ENCODE measurements at regions not wholly inside any gene's neighbourhood (a gene's known extent, or its start where the extent isn't known, plus 50 kb on each side); places are given as distances from the start of the nearest gene placed in this dataset.
"Not testable (repeated sequence)": the region's sequence is repeated elsewhere in the genome, so short reads cannot be mapped to it uniquely, and the experiment has no call there.

- Histone ChIP-seq H3K4me3 (ENCODE audit: low read depth in 1 of 2, low read length in 2 of 2) (no peak overlapping the region), H3K4me1 (ENCODE audit: insufficient read depth, low read length) (peaks cover 8% of the 10 kb centered on the region), H3K27me3 (ENCODE audit: control insufficient read depth in 1 of 2, insufficient read depth in 2 of 2, low read length in 2 of 2) (no peaks in the 10 kb centered on the region), H3K27ac (ENCODE audit: low read depth, low read length) (no peak overlapping the region), H3K36me3 (ENCODE audit: insufficient read depth, low read length) (no peaks in the 10 kb centered on the region), H3K9me3 (ENCODE audit: low read length) (no peaks in the 10 kb centered on the region), H3K9ac (ENCODE audit: low read length) (no peak overlapping the region)
These were observed 148.8 kb downstream of the BLID start for GRCh38 chr11:121967131-121967704.

DNA sequence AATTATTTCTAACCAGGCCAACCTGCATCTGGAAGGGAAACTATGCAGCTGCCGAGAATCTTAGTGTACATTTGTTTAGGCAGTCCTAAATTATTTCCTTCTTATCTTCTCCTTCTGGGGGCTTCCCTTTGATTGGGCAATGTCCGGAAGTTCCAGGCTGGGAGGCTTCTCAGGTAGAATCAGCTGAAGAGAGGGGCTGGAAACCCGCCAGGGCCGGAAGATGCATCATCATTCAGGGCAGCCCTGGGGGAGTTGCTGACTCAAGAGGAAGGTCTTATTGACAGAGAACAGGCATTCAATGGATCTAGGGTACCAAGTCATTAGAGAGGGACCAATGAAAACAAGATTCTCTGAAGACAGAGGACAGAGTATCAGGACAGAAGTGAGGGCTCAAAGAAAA, 150.7 kb downstream of the BLID start:
- peaks cover 8% of the 10 kb centered on the region for H3K4me1 ChIP-seq (ENCODE audit: insufficient read depth, low read length)
- no peak overlapping the region for H3K4me3 ChIP-seq (ENCODE audit: low read depth in 1 of 2, low read length in 2 of 2)
- H3K36me3 ChIP-seq (ENCODE audit: insufficient read depth, low read length), result no peaks in the 10 kb centered on the region
- no peaks in the 10 kb centered on the region for H3K27me3 ChIP-seq (ENCODE audit: control insufficient read depth in 1 of 2, insufficient read depth in 2 of 2, low read length in 2 of 2)
- no peak overlapping the region for H3K27ac ChIP-seq (ENCODE audit: low read depth, low read length)
- no peaks in the 10 kb centered on the region for H3K9me3 ChIP-seq (ENCODE audit: low read length)
- no peak overlapping the region for H3K9ac ChIP-seq (ENCODE audit: low read length)

GRCh38 chr11:121964591-121964990, 151.4 kb downstream of the BLID start:
- no peak overlapping the region for H3K27ac ChIP-seq (ENCODE audit: low read depth, low read length)
- no peak overlapping the region for H3K9ac ChIP-seq (ENCODE audit: low read length)
- no peaks in the 10 kb centered on the region for H3K36me3 ChIP-seq (ENCODE audit: insufficient read depth, low read length)
- no peaks in the 10 kb centered on the region for H3K9me3 ChIP-seq (ENCODE audit: low read length)
- no peaks in the 10 kb centered on the region for H3K27me3 ChIP-seq (ENCODE audit: control insufficient read depth in 1 of 2, insufficient read depth in 2 of 2, low read length in 2 of 2)
- no peak overlapping the region for H3K4me3 ChIP-seq (ENCODE audit: low read depth in 1 of 2, low read length in 2 of 2)
- peaks cover 8% of the 10 kb centered on the region for H3K4me1 ChIP-seq (ENCODE audit: insufficient read depth, low read length)

DNA sequence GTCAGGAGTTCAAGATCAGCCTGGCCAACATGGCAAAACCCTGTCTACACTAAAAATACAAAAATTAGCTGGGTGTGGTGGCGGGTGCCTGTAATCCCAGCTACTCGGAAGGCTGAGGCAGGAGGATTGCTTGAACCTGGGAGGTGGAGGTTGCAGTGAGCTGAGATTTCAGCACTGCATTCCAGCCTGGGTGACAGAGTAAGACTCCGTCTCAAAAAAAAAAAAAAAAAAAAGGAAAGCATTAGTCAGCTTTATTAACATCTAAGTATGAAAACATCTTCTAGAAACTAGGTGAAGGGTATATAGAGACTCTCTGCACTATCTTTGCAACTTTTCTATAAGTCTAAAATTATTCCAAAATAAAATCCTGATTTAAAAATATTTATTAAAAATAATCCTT, 152.2 kb downstream of the BLID start:
- not testable (repeated sequence) for H3K27ac ChIP-seq (ENCODE audit: low read depth, low read length); H3K4me3 ChIP-seq (ENCODE audit: low read depth in 1 of 2, low read length in 2 of 2); H3K27me3 ChIP-seq (ENCODE audit: control insufficient read depth in 1 of 2, insufficient read depth in 2 of 2, low read length in 2 of 2); H3K36me3 ChIP-seq (ENCODE audit: insufficient read depth, low read length); H3K4me1 ChIP-seq (ENCODE audit: insufficient read depth, low read length); H3K9ac ChIP-seq (ENCODE audit: low read length); H3K9me3 ChIP-seq (ENCODE audit: low read length)

GRCh38 chr11:121961321-121961801, 154.7 kb downstream of the BLID start:
- Histone ChIP-seq H3K4me3 (ENCODE audit: low read depth in 1 of 2, low read length in 2 of 2) (no peak overlapping the region), H3K4me1 (ENCODE audit: insufficient read depth, low read length) (peaks cover 8% of the 10 kb centered on the region), H3K9ac (ENCODE audit: low read length) (no peak overlapping the region), H3K27ac (ENCODE audit: low read depth, low read length) (no peak overlapping the region), H3K9me3 (ENCODE audit: low read length) (no peaks in the 10 kb centered on the region), H3K27me3 (ENCODE audit: control insufficient read depth in 1 of 2, insufficient read depth in 2 of 2, low read length in 2 of 2) (no peaks in the 10 kb centered on the region), H3K36me3 (ENCODE audit: insufficient read depth, low read length) (no peaks in the 10 kb centered on the region)

- Histone ChIP-seq H3K9ac (ENCODE audit: low read length) (no peak overlapping the region), H3K27me3 (ENCODE audit: control insufficient read depth in 1 of 2, insufficient read depth in 2 of 2, low read length in 2 of 2) (no peaks in the 10 kb centered on the region), H3K4me3 (ENCODE audit: low read depth in 1 of 2, low read length in 2 of 2) (no peak overlapping the region), H3K4me1 (ENCODE audit: insufficient read depth, low read length) (no peaks in the 10 kb centered on the region), H3K36me3 (ENCODE audit: insufficient read depth, low read length) (no peaks in the 10 kb centered on the region), H3K9me3 (ENCODE audit: low read length) (no peaks in the 10 kb centered on the region), H3K27ac (ENCODE audit: low read depth, low read length) (no peak overlapping the region)
These were observed 157.1 kb downstream of the BLID start for GRCh38 chr11:121958971-121959325.

- Histone ChIP-seq H3K4me1 (ENCODE audit: insufficient read depth, low read length) (no peaks in the 10 kb centered on the region), H3K27ac (ENCODE audit: low read depth, low read length) (no peak overlapping the region), H3K36me3 (ENCODE audit: insufficient read depth, low read length) (no peaks in the 10 kb centered on the region), H3K9ac (ENCODE audit: low read length) (no peak overlapping the region), H3K27me3 (ENCODE audit: control insufficient read depth in 1 of 2, insufficient read depth in 2 of 2, low read length in 2 of 2) (no peaks in the 10 kb centered on the region), H3K4me3 (ENCODE audit: low read depth in 1 of 2, low read length in 2 of 2) (no peak overlapping the region), H3K9me3 (ENCODE audit: low read length) (no peaks in the 10 kb centered on the region)
These were observed 157.6 kb downstream of the BLID start for GRCh38 chr11:121958323-121958970.

DNA sequence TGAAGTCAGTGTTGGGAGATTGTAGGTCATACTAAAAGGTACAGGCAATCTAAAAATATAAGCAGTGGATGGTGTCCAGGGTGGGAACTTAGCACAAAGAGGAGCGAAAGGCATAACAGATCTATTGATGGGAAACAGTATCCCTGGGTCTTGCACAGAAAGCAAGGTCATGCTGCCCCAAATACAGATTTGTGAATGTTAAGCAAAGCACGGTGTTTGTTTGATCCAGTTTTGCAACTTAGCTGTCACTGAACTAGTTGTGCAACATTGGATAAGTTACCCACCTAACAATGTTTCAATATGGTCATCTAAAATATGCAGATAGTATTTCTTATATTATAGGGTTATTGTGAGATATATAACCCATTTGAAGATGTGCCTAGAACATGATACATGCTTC, 162.9 kb downstream of the BLID start:
- Histone ChIP-seq H3K4me3 (ENCODE audit: low read depth in 1 of 2, low read length in 2 of 2) (no peak overlapping the region), H3K9ac (ENCODE audit: low read length) (no peak overlapping the region)

GRCh38 chr11:121950160-121950559, 165.9 kb downstream of the BLID start:
- H3K9ac ChIP-seq (ENCODE audit: low read length), result no peak overlapping the region
- H3K36me3 ChIP-seq (ENCODE audit: insufficient read depth, low read length), result no peaks in the 10 kb centered on the region
- H3K27ac ChIP-seq (ENCODE audit: low read depth, low read length), result no peak overlapping the region
- H3K4me3 ChIP-seq (ENCODE audit: low read depth in 1 of 2, low read length in 2 of 2), result no peak overlapping the region
- H3K4me1 ChIP-seq (ENCODE audit: insufficient read depth, low read length), result no peaks in the 10 kb centered on the region
- no peaks in the 10 kb centered on the region for H3K27me3 ChIP-seq (ENCODE audit: control insufficient read depth in 1 of 2, insufficient read depth in 2 of 2, low read length in 2 of 2)
- H3K9me3 ChIP-seq (ENCODE audit: low read length), result no peaks in the 10 kb centered on the region

More for the DNA sequence above, 162.9 kb downstream of the BLID start:
- no peaks in the 10 kb centered on the region for H3K9me3 ChIP-seq (ENCODE audit: low read length)
- no peaks in the 10 kb centered on the region for H3K4me1 ChIP-seq (ENCODE audit: insufficient read depth, low read length)
- no peak overlapping the region for H3K27ac ChIP-seq (ENCODE audit: low read depth, low read length)
- no peaks in the 10 kb centered on the region for H3K36me3 ChIP-seq (ENCODE audit: insufficient read depth, low read length)
- no peaks in the 10 kb centered on the region for H3K27me3 ChIP-seq (ENCODE audit: control insufficient read depth in 1 of 2, insufficient read depth in 2 of 2, low read length in 2 of 2)

DNA sequence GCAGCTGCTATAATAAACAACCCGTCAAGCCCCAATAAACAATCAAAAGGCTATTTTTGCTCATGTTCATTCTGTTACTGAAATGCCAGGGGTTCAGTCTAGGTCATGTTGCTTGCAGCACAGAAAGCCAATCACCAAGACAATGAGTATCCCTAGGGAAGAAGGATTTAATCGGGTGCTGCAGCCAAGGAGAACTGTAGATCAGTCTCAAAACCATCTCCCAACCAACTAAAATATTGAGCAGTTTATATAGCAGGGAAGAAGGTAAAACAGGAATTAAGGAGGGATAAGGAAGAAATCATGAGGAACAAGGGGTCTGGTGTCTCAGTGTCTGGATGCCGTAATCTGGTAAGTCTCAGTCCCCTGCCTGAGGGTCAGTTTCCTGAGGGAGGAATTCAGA, 169.5 kb downstream of the BLID start:
- no peak overlapping the region for H3K27ac ChIP-seq (ENCODE audit: low read depth, low read length)
- H3K27me3 ChIP-seq (ENCODE audit: control insufficient read depth in 1 of 2, insufficient read depth in 2 of 2, low read length in 2 of 2), result no peaks in the 10 kb centered on the region
- no peaks in the 10 kb centered on the region for H3K9me3 ChIP-seq (ENCODE audit: low read length)
- H3K4me1 ChIP-seq (ENCODE audit: insufficient read depth, low read length), result no peaks in the 10 kb centered on the region
- H3K9ac ChIP-seq (ENCODE audit: low read length), result no peak overlapping the region
- H3K4me3 ChIP-seq (ENCODE audit: low read depth in 1 of 2, low read length in 2 of 2), result no peak overlapping the region
- H3K36me3 ChIP-seq (ENCODE audit: insufficient read depth, low read length), result no peaks in the 10 kb centered on the region

DNA sequence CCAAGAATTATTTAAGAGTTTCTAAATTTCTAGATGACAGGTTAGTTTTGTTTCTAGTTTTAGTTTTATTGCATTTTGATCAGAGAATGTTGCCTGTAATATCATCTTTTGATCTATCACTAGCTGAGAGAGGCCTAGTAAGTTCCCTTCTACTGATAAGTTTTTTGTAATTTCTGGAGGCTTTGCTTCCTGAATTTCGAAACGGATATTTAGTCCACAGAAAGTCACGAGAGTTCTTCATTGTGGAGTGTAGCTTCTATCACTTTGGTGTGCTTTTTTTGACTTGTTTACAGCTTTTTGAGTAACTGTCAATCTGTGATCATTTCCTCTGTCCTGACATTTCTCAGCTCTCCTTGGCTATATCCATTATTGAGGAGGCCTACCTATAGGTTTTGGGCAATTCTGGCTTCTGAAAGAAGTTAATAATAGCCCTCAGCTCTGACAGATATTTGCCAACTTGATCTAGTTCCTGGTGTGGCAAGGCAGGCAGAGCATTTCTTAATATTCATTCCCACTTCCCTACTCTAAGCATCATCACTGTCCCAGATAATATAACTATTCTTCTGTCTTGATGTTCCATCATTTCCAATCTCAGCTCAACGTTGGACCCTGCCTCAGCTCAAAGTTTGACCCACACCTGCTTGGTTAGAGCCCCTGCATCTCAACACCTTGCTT, 171.3 kb downstream of the BLID start:
- H3K27ac ChIP-seq (ENCODE audit: low read depth, low read length), result no peak overlapping the region
- H3K9me3 ChIP-seq (ENCODE audit: low read length), result no peaks in the 10 kb centered on the region
- no peaks in the 10 kb centered on the region for H3K4me1 ChIP-seq (ENCODE audit: insufficient read depth, low read length)
- H3K4me3 ChIP-seq (ENCODE audit: low read depth in 1 of 2, low read length in 2 of 2), result no peak overlapping the region
- H3K36me3 ChIP-seq (ENCODE audit: insufficient read depth, low read length), result no peaks in the 10 kb centered on the region
- no peaks in the 10 kb centered on the region for H3K27me3 ChIP-seq (ENCODE audit: control insufficient read depth in 1 of 2, insufficient read depth in 2 of 2, low read length in 2 of 2)
- H3K9ac ChIP-seq (ENCODE audit: low read length), result no peak overlapping the region

DNA sequence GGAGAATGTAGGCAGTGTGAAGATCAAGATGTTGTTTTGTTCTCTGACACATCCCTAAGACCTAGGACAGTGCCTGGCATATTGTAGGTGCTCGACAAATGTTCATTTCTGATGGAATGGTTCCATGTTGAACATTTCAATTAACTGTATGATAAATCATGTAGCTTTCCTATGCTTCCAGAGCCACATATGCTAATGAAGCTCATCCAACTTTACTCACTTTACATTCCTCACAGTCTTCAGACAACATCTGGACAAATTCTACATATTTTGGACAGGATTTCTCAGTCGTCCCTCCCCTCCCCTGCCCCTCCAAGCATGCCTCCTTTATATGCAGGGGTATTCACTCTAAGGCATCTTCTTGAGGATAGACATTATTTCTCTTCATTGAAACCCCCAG, 177.9 kb downstream of the BLID start:
- Histone ChIP-seq H3K9me3 (ENCODE audit: low read length) (no peaks in the 10 kb centered on the region), H3K9ac (ENCODE audit: low read length) (no peak overlapping the region), H3K4me3 (ENCODE audit: low read depth in 1 of 2, low read length in 2 of 2) (no peak overlapping the region), H3K36me3 (ENCODE audit: insufficient read depth, low read length) (no peaks in the 10 kb centered on the region), H3K27me3 (ENCODE audit: control insufficient read depth in 1 of 2, insufficient read depth in 2 of 2, low read length in 2 of 2) (no peaks in the 10 kb centered on the region), H3K27ac (ENCODE audit: low read depth, low read length) (no peak overlapping the region), H3K4me1 (ENCODE audit: insufficient read depth, low read length) (no peaks in the 10 kb centered on the region)

Data from muscle layer of colon (tissue), 2 donors.